ENCODE measurements at regions not wholly inside any gene's neighbourhood (a gene's known extent, or its start where the extent isn't known, plus 50 kb on each side); places are given as distances from the start of the nearest gene placed in this dataset.

GRCh38 chr5:171728686-171729085 lies 56.9 kb upstream of the SMIM23 start:
- Histone ChIP-seq H3K4me2 (ENCODE audit: low read length) (no peak overlapping the region), H3K27me3 (ENCODE audit: control insufficient read depth, insufficient read depth, low read length) (peaks cover 13% of the 10 kb centered on the region), H3K9ac (ENCODE audit: low read depth, low read length) (no peak overlapping the region), H3K9me3 (replicated peaks; ENCODE audit: low read length) (no peaks in the 10 kb centered on the region), H3K4me1 (ENCODE audit: control insufficient read depth, insufficient read depth, low read length) (no peaks in the 10 kb centered on the region), H3K4me3 (ENCODE audit: low read length) (no peak overlapping the region), H3K36me3 (ENCODE audit: insufficient read depth, low read length) (no peaks in the 10 kb centered on the region)
